HG02973 (cell line): ENCODE measurements at regions not wholly inside any gene's neighbourhood (a gene's known extent, or its start where the extent isn't known, plus 50 kb on each side); places are given as distances from the start of the nearest gene placed in this dataset.

ENCODE experiments used
- ATAC-seq: cut with Tn5 transposase; IDR thresholded peaks from one replicate; pipeline ENCODE4 v1.9.1; 2021; ENCODE audit warnings: moderate library complexity; ENCODE audit not compliant: unreplicated experiment

DNA sequence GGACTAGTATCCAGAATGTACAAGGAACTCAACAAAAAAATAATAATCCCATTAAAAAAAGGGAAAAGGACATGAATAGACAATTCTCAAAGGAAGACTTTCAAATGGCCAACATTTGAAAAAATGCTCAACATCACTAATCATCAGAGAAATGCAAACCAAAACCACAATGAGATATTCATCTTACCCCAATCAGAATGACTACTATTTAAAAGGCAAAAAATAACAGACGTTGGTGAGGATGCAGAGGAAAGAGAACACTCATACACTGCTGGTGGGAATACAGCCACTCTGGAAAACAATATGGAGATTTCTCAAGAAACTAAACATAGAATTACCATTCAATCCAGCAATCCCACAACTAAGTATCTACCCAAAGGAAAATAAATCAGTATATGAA, 133.1 kb downstream of the KDR start:
- ATAC-seq = no peak

DNA sequence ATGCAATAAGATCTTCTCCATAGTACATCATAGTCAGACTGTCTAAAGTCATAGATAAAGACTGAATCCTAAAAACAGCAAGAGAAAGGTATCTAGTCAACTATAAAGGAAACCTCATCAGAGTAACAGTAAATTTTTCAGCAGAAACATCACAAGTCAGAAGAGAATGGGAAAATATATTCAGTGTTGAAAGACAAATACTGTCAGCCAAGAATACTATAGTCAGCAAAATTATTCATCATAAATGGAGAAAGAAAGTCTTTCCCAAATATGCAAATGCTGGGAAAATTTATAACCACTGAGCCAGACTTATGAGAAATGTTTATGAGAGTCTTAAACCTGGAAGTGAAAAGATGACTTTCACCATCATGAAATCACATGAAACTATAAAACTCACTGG, 136.7 kb downstream of the KDR start:
- no peak for ATAC-seq

DNA sequence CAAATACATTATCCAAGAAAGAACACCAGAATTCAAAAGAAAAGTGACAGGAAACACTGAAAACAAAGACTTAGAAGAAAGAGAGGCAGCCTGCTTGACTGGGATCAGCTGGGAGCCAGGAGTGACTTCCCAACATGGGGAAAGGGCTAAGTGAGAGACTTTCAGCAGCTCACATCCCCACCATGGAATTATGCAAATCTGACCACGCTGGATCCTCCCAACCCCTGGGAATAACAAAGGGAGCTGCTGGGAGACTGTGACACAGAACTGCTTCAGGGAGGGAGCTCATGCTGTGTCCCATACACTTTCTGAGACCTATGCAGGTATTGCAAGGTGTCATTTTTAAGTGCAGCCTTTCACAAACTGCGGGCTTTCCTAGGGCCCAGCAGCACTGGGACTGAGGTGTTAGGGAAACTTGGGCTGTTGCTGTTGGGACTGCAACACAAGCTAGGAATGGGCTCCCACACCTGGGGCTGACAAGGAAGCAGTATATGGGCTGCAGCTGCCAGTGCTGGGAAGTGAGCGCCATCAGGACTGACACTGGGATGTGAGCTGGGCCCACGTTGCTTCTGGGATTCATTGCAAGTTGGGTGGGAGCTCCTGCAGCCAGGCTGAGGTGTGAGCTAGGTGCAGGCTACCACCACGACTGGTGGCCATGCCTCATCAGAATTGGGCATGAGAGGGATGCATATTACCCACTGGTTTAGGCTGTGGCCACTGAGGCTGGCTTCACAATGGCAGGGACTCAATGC, 139.1 kb downstream of the KDR start:
- no peak for ATAC-seq

DNA sequence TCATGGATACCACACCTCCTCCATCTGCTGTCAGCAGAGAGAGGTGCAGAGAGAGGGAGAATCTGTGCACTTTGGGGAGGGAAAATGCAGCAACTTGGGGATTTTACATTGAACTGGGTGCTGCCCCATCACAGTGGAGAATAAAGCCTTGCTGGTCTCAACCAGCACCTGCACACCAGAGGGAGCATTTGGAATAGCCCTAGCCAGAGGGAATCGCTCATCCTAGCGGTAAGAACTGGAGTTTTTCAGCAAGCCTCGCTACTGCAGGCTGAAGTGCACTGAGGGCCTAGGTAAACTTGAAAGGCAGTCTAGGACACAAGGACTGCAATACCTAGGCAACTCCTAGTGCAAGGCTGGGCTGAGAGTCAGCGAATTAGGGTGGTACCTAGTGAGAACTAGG, 148.7 kb downstream of the KDR start:
- ATAC-seq = no peak

DNA sequence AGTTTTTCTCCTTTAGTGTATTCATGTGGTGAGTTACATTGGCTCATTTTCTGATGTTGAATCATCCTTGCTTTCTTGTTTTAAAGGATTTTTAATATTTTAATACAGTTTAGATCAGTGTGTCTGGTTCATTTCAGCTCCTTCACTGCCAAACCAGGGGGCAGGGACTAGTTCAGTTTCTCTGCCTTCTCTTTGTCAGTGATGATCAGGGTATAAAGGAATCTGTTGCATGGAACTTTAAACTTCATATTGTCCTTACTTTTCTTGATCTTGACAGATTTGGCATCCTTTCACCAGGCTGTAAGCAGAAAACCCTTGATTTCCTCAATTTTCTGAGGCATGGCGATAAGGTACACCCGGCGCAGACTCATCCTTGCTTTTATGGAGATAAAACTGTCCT, 149.4 kb downstream of the KDR start:
- ATAC-seq = no peak

DNA sequence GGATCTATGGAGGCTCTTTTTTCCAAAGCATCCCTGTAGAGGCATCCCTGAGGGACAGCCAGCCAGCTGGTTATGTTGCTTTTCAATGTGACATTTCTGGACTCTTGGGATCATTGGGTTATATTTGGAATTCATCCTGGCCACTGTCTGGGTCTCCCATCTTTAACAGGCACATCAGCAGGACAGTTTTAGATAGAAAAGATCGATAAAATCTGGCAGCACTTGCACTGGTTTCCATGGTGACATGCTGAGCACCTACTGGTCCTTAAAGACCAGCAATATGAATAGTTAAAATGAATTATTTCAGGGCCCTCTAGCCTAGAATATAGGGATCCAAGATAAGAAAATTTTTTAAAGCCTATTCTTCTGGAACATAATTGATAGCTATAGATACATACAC, 151.6 kb downstream of the KDR start:
- no peak for ATAC-seq

DNA sequence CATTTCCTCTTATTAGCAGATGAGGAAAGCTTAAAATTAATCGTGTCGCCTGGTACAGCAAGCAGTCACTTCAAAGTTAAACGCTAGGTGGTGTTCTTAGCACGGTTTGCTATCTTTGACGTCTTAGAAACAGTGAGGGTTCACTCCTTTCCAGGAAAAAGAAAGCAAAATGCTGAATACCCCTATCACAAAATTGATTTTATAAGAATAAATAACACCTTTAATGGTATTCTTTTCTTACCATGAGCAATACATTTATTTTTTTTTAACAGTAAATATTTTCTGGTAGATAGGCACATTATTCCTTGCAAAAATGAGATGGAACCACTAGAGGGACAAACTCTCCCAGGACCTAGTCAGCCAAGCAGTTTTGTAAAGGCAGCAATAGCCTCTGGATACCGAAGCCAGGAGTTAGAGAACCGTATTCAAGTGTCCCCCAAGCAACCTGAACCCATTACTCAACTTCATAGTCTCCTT, 153.9 kb downstream of the KDR start:
- no peak for ATAC-seq

DNA sequence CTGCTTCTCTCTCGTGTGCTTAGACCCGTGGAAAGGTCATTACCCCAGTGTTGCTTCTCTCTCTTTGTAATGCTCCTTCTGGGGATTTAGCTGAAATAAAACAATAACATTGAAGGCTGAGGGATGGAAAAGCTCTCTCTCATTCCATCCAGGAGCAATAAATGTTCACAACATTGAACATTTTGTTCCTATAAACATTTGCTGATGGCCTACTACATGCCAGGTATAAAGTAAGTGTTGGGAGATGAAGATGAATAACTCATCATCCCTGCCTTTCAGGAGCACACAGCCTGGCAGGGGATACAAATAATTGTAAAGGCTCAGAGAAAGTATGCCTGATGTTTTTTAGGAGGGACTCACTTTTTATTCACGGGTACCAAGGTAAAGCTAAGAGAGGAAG, 158.1 kb downstream of the KDR start:
- no peak for ATAC-seq

DNA sequence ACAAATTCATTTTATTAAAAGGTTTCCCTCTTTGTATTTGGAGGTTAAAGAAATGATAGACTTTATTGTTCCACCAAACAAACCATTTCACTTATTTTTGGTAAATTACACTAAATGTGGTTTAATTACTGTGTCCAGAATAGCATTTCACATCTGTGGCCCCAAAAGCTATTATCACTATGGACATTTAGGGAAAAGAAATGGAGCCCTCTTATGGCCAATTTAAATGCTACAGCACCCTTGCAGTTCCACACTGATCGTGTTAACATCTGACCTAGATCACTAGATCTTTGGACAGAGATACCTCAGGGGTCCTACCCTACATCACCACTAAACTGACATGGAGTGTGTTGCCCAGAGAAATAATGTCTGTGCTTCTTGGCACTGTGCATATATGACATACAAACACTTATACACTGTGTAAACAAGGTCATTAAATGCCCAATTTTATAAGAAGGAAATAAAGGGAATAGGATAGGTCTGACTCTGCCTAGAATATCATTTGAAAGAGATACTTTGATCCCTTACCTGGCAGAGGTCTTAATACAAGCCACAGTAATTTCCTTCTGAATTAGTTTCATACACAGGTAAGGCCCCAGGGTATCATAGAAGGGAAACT, 163.9 kb downstream of the KDR start:
- ATAC-seq = no peak

DNA sequence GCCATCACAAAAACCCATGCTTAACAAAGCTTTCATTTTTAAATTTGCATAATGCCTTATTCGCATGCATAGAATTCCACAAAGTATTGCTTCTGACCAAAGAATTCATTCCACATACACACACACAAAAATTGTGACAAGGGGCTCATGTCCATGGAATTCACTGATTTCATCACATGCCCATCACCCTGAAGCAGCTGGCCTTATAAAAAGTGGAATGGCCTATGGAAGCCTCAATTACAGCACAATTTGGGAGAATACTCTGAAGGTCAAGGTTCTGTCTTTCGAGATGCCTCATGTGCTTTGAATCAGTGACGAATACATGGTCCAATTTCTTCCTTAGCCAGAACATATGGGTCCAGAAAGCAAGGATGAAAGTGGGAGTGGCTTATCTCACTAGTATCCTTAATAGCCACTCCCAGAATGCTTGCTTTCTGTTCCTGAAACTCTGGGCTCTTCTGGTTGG, 165.7 kb downstream of the KDR start:
- no peak for ATAC-seq

DNA sequence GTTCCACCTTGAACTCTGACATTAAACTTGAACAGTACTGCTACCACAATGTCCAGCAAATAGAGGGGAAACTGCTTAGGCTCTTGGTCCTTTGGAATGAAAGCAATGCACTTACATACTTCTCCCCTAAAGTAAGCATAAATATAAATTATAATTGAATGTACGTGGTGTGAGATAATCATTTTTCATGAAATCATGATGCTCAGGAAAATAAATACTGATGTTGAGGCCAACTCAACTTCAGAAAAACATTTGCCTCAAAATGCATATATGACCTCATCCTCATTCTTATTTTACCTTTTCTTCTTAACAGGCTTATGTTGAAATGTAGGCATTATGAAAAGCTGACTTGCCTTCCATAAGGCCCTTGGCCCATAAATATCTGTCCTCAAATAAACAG, 166.3 kb downstream of the KDR start:
- ATAC-seq = no peak

DNA sequence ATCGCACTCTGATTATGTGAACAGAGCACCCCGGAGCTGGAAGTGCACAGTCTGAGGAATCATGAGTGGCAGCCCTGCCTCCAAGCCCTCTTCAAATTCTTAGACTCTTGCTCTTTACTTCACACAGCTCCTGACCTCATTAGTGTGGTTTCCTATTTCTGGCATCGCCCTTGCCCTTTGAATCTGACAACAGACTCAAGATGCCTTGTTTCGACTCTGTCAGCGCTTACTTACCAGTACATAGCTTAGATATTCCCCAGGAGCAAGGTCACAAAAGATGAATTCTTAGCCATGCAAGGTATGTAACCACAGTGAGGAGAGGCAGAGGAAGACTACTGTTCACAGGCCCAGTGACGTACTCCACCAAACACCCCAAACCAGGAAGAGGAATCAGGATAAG, 167.2 kb downstream of the KDR start:
- ATAC-seq = no peak

DNA sequence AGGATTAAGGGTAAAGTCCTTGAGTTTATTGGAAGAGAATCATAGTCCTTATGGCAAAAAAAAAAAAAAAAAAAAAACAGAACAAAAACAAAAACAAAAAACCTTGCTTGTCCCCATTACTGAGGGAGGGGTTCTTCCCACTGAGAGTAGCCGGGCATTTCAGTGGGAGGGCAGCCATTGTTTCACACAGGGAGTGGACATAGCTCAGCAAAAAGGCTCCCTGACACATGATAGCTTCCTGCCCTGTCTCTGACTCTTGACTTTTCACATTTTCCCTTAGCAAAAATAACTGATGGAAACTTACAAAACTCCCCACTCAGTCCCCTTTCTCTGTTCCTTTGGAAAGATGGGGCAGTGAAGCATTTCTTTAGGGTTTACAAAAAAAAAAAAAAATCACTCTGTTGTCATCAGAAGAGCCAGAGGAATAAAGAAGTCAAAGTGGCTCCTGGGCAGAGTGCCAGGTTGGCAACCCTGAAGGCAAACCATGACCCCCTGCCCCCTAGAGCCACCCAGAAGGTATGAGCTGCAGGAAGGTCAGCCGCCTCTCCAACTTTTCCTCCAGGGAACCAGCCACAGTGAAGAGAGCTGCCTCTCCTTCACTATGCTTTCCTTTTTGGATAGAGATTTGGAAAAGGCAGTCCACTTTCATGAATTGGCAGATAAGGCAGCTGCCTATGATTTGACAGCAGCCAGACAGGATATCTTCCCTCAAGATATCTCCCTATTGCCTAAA, 170.6 kb downstream of the KDR start:
- no peak for ATAC-seq

DNA sequence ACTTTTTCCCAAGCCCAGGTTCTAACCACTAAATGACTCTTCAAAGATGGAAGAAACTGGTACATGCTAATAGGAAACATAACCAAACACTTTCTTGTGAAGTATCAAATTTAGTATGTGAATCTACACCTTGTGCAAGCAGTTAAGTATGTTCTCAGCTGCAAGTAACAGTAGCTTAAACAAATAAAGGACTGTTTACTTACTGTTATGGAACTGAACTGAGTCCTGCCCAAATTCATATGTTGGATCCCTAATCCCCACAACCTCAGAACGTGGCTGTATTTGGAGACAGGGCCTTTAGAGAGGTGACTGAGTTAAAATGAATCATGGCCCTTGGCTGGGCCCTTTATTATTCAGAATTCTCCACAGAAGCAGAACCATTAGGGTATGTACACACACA, 178.7 kb downstream of the KDR start:
- no peak for ATAC-seq

DNA sequence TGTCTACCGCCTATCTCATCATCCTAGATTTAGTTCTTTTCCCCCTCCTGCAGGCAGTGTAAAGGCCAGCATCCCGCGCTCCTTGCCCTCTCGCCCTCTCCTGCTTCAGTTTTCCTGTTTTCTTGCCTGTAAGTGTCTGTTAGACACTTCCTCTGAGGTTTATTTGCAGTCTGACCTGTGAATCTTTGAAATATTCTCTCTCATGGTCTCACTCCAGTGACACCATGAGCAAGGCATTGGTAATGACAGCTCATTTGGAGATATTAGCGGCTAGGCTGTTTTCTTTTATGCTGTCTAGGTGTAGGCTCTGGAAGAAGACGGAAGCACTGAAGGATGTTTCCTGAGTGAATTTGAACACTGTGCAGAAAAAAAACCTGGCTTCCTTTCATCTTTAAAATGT, 179.6 kb downstream of the KDR start:
- no peak for ATAC-seq

DNA sequence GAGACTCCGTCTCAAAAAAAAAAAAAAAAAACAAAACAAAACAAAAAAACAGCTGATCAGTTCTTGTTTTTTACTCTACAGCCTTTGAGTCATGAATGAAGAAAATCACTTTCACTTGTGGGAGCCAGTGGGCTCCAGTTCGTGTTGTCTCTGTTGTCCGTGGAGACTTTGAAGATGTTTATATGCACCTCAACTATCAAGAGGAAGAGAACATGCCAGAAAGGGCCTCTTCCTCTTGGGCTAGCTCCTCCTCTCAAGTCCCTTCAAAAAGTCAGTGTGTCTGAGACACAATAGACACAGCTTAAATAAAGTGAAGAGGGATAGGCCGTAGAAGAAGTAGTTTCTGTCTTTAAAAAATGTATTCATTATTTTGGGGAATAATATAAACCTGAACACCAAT, 182.7 kb downstream of the KDR start:
- no peak for ATAC-seq

DNA sequence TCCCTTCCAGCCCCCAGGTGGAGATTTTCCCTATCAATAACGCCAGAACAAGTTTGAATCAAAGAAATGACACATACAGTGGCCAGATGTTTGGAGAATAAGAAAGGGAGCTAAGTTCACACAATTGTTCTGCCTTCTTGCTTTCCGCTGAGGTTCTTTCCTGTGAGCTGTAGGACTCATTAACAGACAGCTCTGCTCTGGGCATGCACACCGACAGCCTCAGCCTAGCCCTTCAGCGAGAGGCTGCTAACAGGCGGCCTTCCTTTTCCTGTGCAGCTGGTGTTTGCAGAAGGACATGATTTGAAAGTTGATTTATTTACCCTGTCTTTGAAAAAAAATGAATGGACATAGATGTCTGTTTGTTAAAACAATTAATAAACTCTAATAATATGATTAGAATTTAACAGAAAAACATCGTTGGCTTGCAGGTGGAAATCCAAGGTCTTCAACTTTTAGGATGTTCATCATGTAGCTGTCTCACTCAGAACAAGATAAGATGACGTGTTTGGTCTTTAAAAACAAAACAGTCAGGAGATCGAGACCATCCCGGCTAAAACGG, 183.3 kb downstream of the KDR start:
- peak; percentile 61 for ATAC-seq

DNA sequence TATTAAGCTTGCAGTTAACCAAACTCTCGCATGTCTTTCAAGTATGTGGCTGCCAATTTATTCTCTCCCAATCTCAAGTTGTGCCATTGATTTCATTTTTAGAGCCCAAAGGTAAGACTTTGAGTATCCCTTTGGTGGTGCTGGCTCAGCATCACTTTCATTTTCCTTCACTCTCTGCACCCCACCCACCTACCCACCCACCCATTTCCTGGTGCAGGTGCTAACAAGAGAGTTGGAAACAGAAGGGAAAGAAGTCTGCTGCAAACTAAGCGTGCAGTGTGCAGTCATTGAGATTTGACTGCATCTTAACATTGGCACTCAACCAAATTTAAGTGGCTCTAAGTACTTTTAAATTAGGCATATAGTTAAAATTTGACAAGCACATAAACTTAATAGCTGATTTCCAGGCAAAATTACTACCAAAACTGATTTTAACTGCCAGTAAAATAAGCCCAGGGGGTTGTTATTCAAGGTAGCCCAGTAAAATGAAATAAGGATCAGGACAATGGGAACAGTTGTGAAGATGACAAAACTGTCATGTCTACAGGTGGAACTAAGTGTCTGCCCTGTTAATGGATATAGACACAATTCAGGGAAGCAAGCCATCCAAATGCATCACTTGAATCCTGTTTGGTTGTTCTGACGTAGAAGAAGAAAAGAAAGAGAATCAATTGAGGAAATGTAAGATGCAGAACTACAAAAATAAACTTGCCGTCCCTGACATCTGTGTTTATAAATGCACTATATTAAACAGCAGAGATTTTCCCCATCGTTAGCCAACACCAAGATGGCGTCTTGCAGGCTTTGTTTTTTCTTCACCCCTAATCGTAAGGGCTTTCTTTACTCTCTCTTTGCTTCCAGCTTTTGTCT, 184.2 kb downstream of the KDR start:
- no peak for ATAC-seq

DNA sequence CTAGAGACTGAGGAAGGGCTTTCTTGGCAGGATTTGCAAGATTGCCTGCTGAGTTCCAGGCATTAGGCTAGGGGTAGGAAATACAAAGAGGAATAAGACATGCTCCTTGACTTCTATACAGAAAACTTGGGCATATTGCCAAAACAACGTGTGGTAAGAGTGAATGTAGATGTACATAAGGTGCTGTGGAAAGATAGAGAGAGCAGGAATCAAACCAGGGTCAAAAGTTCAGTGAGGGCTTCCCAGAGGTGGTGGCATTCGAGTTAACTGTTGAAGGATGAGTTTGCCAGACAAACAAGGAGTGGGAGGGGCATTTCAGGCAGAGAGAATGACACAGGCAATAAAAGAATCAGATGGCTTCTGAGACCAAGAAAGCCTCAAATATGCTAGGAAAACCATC, 187.9 kb downstream of the KDR start:
- ATAC-seq = no peak

DNA sequence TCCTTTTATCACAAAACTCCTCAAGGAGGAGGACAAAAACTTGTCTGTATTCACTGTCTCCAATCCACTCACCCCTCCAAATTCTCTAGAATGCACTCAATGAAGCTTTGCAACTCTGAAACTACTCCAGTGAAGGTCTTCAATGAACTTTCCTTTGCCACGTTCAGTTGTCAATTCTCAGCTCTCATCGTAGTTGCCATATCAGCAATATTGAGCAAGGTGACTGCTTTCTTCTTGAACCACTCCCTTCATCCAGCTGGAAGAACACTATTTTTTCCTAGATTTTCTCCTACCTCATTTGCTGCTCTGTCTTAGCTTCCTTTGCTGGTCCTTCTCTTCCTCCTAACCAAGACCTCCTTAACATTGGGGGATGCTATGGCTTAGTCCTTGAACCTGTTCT, 191.8 kb downstream of the KDR start:
- no peak for ATAC-seq

DNA sequence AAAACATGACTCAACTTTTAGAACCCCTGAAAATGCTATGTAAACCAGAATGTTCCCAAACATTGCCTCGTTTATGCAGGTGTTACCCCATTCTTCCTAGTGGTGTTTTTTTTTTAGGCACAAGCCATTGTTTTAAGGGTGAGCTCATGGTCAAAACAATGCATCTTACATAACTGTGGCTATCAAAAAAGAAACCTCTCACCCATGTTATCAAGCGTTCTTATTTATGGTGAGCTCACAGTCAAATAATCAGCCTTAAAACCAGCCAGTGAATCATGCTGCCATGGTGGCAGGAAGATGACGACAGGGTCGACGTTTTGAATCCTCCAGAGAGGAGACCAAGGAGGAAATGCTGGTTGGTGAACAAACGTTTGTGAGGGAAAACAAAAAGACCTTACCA, 195.2 kb downstream of the KDR start:
- ATAC-seq = no peak
